Tibial artery (tissue), 4 donors: ENCODE measurements at regions not wholly inside any gene's neighbourhood (a gene's known extent, or its start where the extent isn't known, plus 50 kb on each side); places are given as distances from the start of the nearest gene placed in this dataset.

Experiments used
- DNase-seq, 2 donors: peaks; one replicate each; pipeline ENCODE4 v3.0.0-alpha.2; 2019
- H3K27ac ChIP-seq, 2 donors: fragments of 200-600 bp; sonication (generic) in 1 of 2; 1 replicate in 1 of 2; 2 replicates in 1 of 2; pipeline ENCODE4 v1.5.1; 2018 to 2019; ENCODE audit warnings: mild to moderate bottlenecking in 1 of 2
- H3K27me3 ChIP-seq, 2 donors: fragments of 200-600 bp; sonication (generic) in 1 of 2; one replicate each; pipeline versions ENCODE4 v1.5.1 to v1.6.0; 2016 to 2019
- H3K36me3 ChIP-seq, 3 donors: fragments of 200-600 bp; sonication (generic) in 2 of 3; one replicate each; pipeline ENCODE4 v1.5.1; 2016 to 2019; ENCODE audit warnings: mild to moderate bottlenecking in 2 of 3
- H3K4me1 ChIP-seq, 4 donors: fragments of 200-600 bp; sonication (generic) in 2 of 4; 1 replicate in 3 of 4; 2 replicates in 1 of 4; pipeline ENCODE4 v1.5.1; 2016 to 2019
- H3K4me3 ChIP-seq, 2 donors: fragments of 200-600 bp; sonication (generic) in 1 of 2; 1 replicate in 1 of 2; 2 replicates in 1 of 2; pipeline ENCODE4 v1.5.1; 2018 to 2019; ENCODE audit warnings: mild to moderate bottlenecking in 2 of 2
- H3K9me3 ChIP-seq, 3 donors: fragments of 200-600 bp; sonication (generic) in 1 of 3; one replicate each; pipeline ENCODE4 v1.5.1; 2016 to 2019
- intact Hi-C: fragments of 100-400 bp; cut with DNase I; formaldehyde crosslinking; loops from one replicate; pipeline ENCODE4 v1.15.0; 2023; ENCODE audit warnings: low total_unique reads
- TF ChIP-seq, protein P1 (sequence below), 2 experiments: fragments of 200-600 bp in 1 of 2; fragments of 450-650 bp in 1 of 2; IDR thresholded peaks; one replicate each; pipeline ENCODE4 v1.5.1; 2017 to 2019; ENCODE audit warnings: antibody characterized with exemption in 2 of 2, mild to moderate bottlenecking in 1 of 2, moderate library complexity in 1 of 2

DNA sequence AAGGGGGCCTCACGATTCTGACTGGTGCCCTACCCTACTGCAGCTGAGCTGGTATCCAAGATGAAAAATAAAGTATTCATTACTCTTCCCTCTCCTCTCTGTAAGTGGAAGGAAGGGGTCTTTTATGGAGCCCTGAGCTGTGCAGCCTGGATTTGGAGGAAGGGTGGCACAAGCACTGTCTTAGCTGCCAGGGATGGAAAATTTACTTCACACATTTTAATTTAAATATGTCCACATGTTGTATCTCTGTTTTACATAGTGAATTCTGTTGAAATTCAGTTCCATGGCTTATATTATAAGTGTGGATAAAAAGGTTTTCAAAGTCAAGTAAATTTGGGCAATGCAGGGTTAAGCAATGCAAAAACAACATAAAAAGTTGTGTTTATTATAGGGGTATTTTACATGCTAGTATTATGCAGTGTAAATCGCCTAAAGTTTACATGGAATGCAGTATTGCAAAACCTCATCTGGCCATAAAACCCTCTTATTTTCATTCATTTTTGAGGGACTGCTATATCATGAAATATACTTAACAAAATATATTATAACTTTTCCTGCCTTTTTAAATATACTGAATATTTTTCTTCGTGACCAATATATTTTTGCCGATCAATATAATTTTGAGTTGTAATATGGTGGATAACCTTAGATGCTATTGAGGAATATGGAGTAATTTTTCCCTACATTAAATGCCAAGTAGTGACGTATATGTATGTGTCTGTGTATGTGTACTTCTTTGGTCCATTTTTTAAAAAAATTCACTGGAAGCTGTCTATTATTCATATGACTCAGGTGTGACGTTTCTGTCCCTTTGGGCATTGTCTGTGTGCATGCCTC lies 333.9 kb upstream of the CYRIA start:
- no peaks in the 10 kb centered on the region for H3K4me1 ChIP-seq
- intact Hi-C loops = no loop called here
- DNase-seq = no peak
- peaks cover 0 to 8% (median 5%) of the 10 kb centered on the region in 3 donors for H3K9me3 ChIP-seq
- H3K27me3 ChIP-seq = no peaks in the 10 kb centered on the region
- no peak overlapping the region for H3K4me3 ChIP-seq
- TF ChIP-seq, protein P1, sequence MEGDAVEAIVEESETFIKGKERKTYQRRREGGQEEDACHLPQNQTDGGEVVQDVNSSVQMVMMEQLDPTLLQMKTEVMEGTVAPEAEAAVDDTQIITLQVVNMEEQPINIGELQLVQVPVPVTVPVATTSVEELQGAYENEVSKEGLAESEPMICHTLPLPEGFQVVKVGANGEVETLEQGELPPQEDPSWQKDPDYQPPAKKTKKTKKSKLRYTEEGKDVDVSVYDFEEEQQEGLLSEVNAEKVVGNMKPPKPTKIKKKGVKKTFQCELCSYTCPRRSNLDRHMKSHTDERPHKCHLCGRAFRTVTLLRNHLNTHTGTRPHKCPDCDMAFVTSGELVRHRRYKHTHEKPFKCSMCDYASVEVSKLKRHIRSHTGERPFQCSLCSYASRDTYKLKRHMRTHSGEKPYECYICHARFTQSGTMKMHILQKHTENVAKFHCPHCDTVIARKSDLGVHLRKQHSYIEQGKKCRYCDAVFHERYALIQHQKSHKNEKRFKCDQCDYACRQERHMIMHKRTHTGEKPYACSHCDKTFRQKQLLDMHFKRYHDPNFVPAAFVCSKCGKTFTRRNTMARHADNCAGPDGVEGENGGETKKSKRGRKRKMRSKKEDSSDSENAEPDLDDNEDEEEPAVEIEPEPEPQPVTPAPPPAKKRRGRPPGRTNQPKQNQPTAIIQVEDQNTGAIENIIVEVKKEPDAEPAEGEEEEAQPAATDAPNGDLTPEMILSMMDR (IDR thresholded peaks at IDR 0.05) = no peak
- H3K27ac ChIP-seq = no peak overlapping the region
- H3K36me3 ChIP-seq = no peaks in the 10 kb centered on the region

DNA sequence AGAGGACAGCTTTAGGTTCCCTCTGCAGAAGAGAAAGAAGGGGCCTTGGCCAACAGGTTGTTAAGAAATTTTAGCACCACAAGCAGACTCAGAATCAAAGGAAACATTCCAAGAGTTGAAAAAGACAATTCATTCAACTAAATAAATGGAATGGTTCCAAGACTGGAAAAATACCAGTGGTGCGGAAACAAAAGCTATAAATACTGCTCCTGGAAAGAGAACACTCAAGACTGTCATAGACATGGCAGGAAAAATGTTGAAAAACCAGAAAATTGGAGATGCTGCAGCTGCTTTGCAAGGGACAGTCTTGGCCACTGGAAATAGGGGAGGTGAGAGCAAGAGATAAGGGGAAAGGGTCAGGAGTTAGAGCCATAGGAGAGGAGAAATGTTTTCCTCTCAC lies 312.7 kb upstream of the CYRIA start:
- H3K36me3 ChIP-seq = no peaks in the 10 kb centered on the region
- H3K4me1 ChIP-seq = no peaks in the 10 kb centered on the region
- TF ChIP-seq, protein P1 (IDR thresholded peaks at IDR 0.05) = no peak
- intact Hi-C loops = no loop called here
- no peak for DNase-seq
- H3K27me3 ChIP-seq = no peaks in the 10 kb centered on the region
- no peak overlapping the region for H3K4me3 ChIP-seq
- no peaks in the 10 kb centered on the region for H3K9me3 ChIP-seq
- H3K27ac ChIP-seq = no peak overlapping the region

DNA sequence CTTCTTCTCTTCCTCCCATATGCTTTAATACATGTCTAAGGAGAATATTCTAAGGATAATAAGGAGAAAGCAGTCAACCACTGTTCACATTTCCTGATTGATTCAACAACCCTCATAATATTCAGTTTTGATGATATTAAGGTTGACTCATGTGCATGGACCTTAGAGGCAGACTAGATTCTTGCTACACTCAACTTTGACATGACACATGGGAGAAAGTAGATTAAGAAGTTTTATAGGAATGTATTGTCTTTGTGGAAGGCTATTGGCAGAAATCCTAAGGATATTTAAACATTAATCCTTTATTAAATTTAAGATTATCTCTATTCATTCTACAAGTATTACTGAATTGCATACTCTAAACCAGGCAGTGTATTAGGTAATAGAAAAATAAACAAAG lies 309.1 kb upstream of the CYRIA start:
- no peaks in the 10 kb centered on the region for H3K27me3 ChIP-seq

DNA sequence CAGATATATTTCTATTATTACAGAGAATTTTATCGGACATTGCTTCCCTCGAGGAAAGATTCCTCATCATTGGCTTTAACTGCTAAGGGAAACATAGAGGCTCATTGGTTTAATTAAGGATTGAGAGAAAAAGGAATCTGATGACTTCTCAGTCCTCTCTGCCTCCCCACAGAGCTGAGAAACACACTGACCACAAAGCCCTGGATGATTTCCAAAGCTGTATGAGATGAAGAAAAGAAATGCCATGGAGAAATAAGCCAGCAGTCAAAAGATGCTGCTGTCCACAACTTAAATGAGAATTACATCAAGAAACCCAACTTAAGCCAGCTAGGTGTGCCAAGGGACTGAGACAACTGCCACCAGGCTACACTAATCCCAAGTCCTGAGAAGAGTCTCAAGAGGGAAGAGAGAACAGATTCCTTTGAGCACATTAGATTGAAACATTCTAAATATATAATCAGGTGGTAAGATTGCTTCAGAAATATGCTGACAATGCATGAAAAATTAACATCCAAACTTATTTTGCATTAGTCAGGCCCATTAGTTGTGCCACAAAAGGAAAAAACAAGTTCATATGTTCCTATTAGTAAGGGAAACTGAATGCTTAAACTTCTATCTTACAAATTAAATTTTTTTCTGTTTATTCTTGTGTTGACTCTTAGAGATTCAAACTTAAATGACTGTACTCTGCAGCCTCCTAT lies 308.1 kb upstream of the CYRIA start:
- H3K27ac ChIP-seq = no peak overlapping the region
- H3K27me3 ChIP-seq = no peaks in the 10 kb centered on the region
- TF ChIP-seq, protein P1 (IDR thresholded peaks at IDR 0.05) = no peak
- H3K9me3 ChIP-seq = no peaks in the 10 kb centered on the region
- no peaks in the 10 kb centered on the region for H3K4me1 ChIP-seq
- H3K36me3 ChIP-seq = no peaks in the 10 kb centered on the region
- intact Hi-C loops = no loop called here
- H3K4me3 ChIP-seq = no peak overlapping the region
- DNase-seq = no peak

More for the DNA sequence above, 309.1 kb upstream of the CYRIA start:
- H3K4me3 ChIP-seq = no peak overlapping the region
- H3K9me3 ChIP-seq = no peaks in the 10 kb centered on the region
- H3K4me1 ChIP-seq = no peaks in the 10 kb centered on the region
- no peak for DNase-seq
- H3K27ac ChIP-seq = no peak overlapping the region
- TF ChIP-seq, protein P1 (IDR thresholded peaks at IDR 0.05) = no peak
- intact Hi-C loops = no loop called here
- H3K36me3 ChIP-seq = no peaks in the 10 kb centered on the region

DNA sequence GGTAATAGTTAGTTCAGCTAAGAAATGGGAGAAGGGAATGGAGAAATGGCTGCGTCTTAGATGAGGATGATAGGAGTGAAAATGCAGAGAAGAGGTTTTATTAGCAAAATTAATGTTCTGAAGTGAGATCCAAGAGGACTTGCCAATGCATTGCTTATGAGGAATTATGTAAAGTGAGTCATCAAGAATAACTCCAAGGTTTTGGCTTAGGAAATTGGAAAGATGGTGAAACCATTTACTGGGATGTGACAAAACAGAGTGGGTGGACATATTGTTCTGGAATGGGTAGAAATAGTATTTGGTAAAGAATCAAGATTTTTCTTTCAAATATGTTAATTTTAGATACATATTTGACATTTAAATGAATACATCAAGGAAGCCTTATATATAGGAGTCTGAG lies 306.6 kb upstream of the CYRIA start:
- Histone ChIP-seq H3K4me1 (no peaks in the 10 kb centered on the region), H3K36me3 (no peaks in the 10 kb centered on the region), H3K27ac (no peak overlapping the region), H3K9me3 (no peaks in the 10 kb centered on the region), H3K27me3 (no peaks in the 10 kb centered on the region), H3K4me3 (no peak overlapping the region)
- DNase-seq = no peak
- intact Hi-C loops = no loop called here
- TF ChIP-seq, protein P1 (IDR thresholded peaks at IDR 0.05) = no peak
